Natural killer cell (primary cell): ENCODE measurements at regions not wholly inside any gene's neighbourhood (a gene's known extent, or its start where the extent isn't known, plus 50 kb on each side); places are given as distances from the start of the nearest gene placed in this dataset.

Source experiments
- ATAC-seq, 3 donors: fragments of 150-1000 bp in 2 of 3; fragments of 200-7000 bp in 1 of 3; cut with Tn5 transposase; 1 replicate in 1 of 3; 2 replicates in 2 of 3; pipeline ENCODE4 v1.10.0; 2021; ENCODE audit warnings: mild to moderate bottlenecking in 2 of 3, moderate library complexity in 2 of 3
- DNase-seq, 2 donors: peaks; one replicate each; pipeline versions ENCODE4 v3.0.0 to v3.0.0-alpha.2; 2013 to 2021; ENCODE audit warnings: mixed read lengths in 1 of 2
- H3K27ac ChIP-seq: one replicate; pipeline ENCODE4 v1.5.1; 2013; ENCODE audit warnings: mild to moderate bottlenecking, low read length
- H3K27me3 ChIP-seq: one replicate; pipeline ENCODE4 v1.6.1; 2013; ENCODE audit warnings: low read length; ENCODE audit not compliant: control insufficient read depth, insufficient read depth
- H3K36me3 ChIP-seq: one replicate; pipeline ENCODE4 v1.6.1; 2013; ENCODE audit warnings: low read length; ENCODE audit not compliant: control insufficient read depth, insufficient read depth
- H3K4me1 ChIP-seq: one replicate; pipeline ENCODE4 v1.6.1; 2013; ENCODE audit warnings: low read length; ENCODE audit not compliant: control insufficient read depth, insufficient read depth
- H3K4me3 ChIP-seq: one replicate; pipeline ENCODE4 v1.5.1; 2013; ENCODE audit warnings: low read length
- H3K9me3 ChIP-seq: one replicate; pipeline ENCODE4 v1.6.1; 2013; ENCODE audit warnings: low read length; ENCODE audit not compliant: control insufficient read depth, insufficient read depth
- H3K27ac Mint-ChIP-seq, 2 donors: one replicate each; pipeline ENCODE4 v1.8.0; 2022; ENCODE audit warnings: mild to moderate bottlenecking in 2 of 2, mixed read lengths in 2 of 2, moderate library complexity in 1 of 2
- H3K27me3 Mint-ChIP-seq, 2 donors: one replicate each; pipeline ENCODE4 v1.8.0; 2022; ENCODE audit warnings: low read depth in 2 of 2, mixed read lengths in 2 of 2
- H3K36me3 Mint-ChIP-seq: one replicate; pipeline ENCODE4 v1.8.0; 2022; ENCODE audit warnings: mixed read lengths
- H3K4me1 Mint-ChIP-seq, 2 donors: one replicate each; pipeline ENCODE4 v1.8.0; 2022; ENCODE audit warnings: mixed read lengths in 2 of 2
- H3K4me3 Mint-ChIP-seq: one replicate; pipeline ENCODE4 v1.8.0; 2022; ENCODE audit warnings: mild to moderate bottlenecking, moderate library complexity, mixed read lengths
- H3K9me3 Mint-ChIP-seq, 2 donors: one replicate each; pipeline ENCODE4 v1.8.0; 2022; ENCODE audit warnings: mixed read lengths in 2 of 2
- CTCF ChIP-seq: fragments of 200-600 bp; IDR thresholded peaks from one replicate; pipeline ENCODE4 v1.8.0; 2022; ENCODE audit warnings: antibody characterized with exemption
- WGBS: methylation state at CpG from one replicate; pipeline ENCODE4 v1.1.7; 2013; ENCODE audit warnings: missing lambda C conversion rate; ENCODE audit not compliant: insufficient coverage; 5-methylcytosine and 5-hydroxymethylcytosine counted together
- intact Hi-C: fragments of 100-400 bp; cut with micrococcal nuclease; formaldehyde crosslinking; loops from one replicate; pipeline ENCODE4 v1.14.2; 2022

GRCh38 chr7:12949060-12949931, 261.9 kb downstream of the ARL4A start:
- no peaks in the 10 kb centered on the region for H3K27me3 ChIP-seq
- H3K9me3 ChIP-seq, result no peaks in the 10 kb centered on the region
- no peak overlapping the region for H3K27ac ChIP-seq
- ATAC-seq (no peak), DNase-seq (no peak)
- H3K36me3 ChIP-seq, result no peaks in the 10 kb centered on the region
- Mint-ChIP-seq H3K4me3 (no peak overlapping the region), H3K27me3 (no peaks in the 10 kb centered on the region), H3K4me1 (no peaks in the 10 kb centered on the region), H3K9me3 (no peaks in the 10 kb centered on the region), H3K27ac (no peak overlapping the region), H3K36me3 (no peaks in the 10 kb centered on the region)
- intact Hi-C loops, result no loop called here
- 90% methylated on average over 4 of the region's 4 CpGs for WGBS
- no peak for TF ChIP-seq CTCF
- no peaks in the 10 kb centered on the region for H3K4me1 ChIP-seq
- no peak overlapping the region for H3K4me3 ChIP-seq

DNA sequence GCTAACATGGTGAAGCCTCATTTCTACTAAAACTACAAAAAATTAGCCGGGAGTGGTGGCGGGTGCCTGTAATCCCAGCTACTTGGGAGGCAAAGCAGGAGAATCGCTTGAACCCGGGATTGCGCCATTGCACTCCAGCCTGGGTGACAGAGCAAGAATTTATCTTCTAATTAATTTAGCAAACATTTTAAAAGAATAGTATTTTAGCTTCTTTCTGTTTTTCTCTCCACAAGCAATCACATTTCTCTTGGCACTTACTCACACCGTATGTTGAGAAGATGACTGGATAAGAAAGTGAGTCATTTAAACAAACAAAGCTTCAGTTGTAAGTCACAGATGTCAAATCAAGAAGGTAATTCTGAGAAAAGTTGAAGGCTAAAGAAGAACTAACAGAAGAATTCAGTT, 264.0 kb downstream of the ARL4A start:
- DNase-seq, result no peak

DNA sequence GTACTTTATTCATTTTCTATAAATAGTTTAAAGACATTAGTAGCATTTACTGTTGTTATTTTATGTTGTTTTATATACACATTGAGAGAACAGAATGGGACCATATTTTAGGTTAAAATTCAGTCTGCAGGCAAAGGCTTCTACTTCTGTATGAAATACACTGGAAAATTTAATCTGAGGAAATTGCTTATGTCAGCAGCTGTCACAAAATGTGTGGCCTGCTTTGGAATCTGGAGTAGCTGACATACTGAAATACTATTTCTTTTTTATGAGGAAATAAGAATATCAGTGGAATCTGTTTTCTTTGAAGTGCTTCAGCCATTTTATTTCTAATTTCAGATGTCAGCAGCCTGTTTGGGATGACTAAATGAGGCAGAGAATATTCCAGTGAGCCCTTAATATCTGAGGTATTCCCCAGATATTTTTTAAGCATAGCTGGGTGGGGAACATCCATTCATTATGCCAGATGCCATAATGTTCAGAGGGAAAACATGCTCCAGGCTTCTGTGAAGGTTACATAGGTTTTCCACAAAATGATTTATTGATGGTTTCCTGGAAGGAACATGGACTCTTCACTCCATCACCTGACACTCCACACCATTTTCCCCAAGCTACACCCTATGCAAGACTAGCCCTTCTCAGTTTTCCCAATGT, 267.1 kb downstream of the ARL4A start:
- Mint-ChIP-seq H3K27ac (no peak overlapping the region), H3K27me3 (no peaks in the 10 kb centered on the region), H3K4me3 (no peak overlapping the region), H3K36me3 (no peaks in the 10 kb centered on the region), H3K4me1 (no peaks in the 10 kb centered on the region), H3K9me3 (peaks cover 0 to 5% of the 10 kb centered on the region in 2 donors)
- Histone ChIP-seq H3K4me1 (no peaks in the 10 kb centered on the region), H3K36me3 (no peaks in the 10 kb centered on the region), H3K9me3 (no peaks in the 10 kb centered on the region), H3K27ac (no peak overlapping the region), H3K27me3 (no peaks in the 10 kb centered on the region), H3K4me3 (no peak overlapping the region)
- TF ChIP-seq CTCF, result no peak
- no peak for DNase-seq
- intact Hi-C loops, result no loop called here
- ATAC-seq, result no peak

More for the DNA sequence above, 264.0 kb downstream of the ARL4A start:
- ATAC-seq, result no peak
- H3K36me3 Mint-ChIP-seq, result no peaks in the 10 kb centered on the region
- Histone ChIP-seq H3K36me3 (no peaks in the 10 kb centered on the region), H3K27ac (no peak overlapping the region), H3K4me3 (no peak overlapping the region), H3K4me1 (no peaks in the 10 kb centered on the region), H3K9me3 (no peaks in the 10 kb centered on the region), H3K27me3 (no peaks in the 10 kb centered on the region)
- no peak overlapping the region for H3K4me3 Mint-ChIP-seq
- H3K27me3 Mint-ChIP-seq, result no peaks in the 10 kb centered on the region
- H3K27ac Mint-ChIP-seq, result no peak overlapping the region
- no peak for TF ChIP-seq CTCF
- intact Hi-C loops, result no loop called here
- 100% methylated on average over 5 of the region's 6 CpGs for WGBS
- H3K4me1 Mint-ChIP-seq, result no peaks in the 10 kb centered on the region
- H3K9me3 Mint-ChIP-seq, result peaks cover 0 to 2% of the 10 kb centered on the region in 2 donors
